ENCODE measurements at regions not wholly inside any gene's neighbourhood (a gene's known extent, or its start where the extent isn't known, plus 50 kb on each side); places are given as distances from the start of the nearest gene placed in this dataset.

DNA sequence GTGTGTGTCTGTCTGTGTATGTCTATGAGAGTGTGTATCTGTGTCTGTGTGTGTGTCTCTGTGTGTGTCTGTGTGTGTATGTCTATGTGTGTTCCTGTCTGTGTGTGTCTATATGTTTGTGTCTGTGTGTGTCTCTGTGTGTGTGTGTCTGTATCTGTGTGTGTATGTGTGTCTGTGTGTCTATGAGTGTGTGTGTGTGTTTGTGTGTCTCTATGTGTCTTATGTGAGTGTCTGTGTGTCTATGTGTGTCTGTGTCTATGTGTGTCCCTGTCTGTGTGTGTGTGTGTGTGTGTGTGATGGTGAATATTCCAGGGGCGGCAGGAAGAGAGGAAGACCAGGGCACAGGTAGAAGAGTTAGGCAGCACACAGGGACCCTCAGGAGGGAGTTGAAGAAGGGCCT, 173.2 kb downstream of the MYCN start:
- no peak overlapping the region for H3K27ac ChIP-seq
- TF ChIP-seq ZFX (IDR thresholded peaks at IDR 0.05; ENCODE audit: borderline replicate concordance): no peak
- TF ChIP-seq, protein P1, sequence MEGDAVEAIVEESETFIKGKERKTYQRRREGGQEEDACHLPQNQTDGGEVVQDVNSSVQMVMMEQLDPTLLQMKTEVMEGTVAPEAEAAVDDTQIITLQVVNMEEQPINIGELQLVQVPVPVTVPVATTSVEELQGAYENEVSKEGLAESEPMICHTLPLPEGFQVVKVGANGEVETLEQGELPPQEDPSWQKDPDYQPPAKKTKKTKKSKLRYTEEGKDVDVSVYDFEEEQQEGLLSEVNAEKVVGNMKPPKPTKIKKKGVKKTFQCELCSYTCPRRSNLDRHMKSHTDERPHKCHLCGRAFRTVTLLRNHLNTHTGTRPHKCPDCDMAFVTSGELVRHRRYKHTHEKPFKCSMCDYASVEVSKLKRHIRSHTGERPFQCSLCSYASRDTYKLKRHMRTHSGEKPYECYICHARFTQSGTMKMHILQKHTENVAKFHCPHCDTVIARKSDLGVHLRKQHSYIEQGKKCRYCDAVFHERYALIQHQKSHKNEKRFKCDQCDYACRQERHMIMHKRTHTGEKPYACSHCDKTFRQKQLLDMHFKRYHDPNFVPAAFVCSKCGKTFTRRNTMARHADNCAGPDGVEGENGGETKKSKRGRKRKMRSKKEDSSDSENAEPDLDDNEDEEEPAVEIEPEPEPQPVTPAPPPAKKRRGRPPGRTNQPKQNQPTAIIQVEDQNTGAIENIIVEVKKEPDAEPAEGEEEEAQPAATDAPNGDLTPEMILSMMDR (IDR thresholded peaks at IDR 0.05): no peak

DNA sequence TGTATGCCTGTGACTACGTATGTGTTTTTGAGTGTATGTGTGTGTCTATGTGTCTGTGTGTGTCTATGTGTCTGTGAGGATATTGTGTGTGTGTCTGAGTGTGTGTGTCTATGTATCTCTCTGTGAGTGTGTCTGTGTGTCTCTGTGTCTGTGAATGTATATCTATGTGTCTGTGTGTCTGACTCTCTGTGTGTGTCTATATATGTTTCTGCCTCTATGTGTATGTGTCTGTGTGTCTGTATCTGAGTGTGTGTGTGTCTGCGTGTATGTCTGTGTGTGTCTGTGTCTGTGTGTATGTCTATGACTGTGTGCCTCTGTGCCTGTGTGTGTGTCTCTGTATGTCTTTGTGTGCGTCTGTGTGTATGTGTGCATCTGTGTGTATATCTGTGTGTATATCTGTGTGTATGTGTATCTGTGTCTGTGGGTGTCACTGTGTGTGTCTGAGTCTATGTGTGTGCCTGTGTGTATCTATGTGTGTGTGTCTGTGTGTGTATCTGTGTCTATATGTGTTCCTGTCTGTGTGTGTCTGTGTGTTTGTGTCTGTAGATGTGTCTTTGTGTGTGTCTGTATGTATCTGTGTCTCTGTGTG, 172.7 kb downstream of the MYCN start:
- TF ChIP-seq, protein P1 (IDR thresholded peaks at IDR 0.05): no peak
- TF ChIP-seq ZFX (IDR thresholded peaks at IDR 0.05; ENCODE audit: borderline replicate concordance): no peak
- H3K27ac ChIP-seq: no peak overlapping the region

DNA sequence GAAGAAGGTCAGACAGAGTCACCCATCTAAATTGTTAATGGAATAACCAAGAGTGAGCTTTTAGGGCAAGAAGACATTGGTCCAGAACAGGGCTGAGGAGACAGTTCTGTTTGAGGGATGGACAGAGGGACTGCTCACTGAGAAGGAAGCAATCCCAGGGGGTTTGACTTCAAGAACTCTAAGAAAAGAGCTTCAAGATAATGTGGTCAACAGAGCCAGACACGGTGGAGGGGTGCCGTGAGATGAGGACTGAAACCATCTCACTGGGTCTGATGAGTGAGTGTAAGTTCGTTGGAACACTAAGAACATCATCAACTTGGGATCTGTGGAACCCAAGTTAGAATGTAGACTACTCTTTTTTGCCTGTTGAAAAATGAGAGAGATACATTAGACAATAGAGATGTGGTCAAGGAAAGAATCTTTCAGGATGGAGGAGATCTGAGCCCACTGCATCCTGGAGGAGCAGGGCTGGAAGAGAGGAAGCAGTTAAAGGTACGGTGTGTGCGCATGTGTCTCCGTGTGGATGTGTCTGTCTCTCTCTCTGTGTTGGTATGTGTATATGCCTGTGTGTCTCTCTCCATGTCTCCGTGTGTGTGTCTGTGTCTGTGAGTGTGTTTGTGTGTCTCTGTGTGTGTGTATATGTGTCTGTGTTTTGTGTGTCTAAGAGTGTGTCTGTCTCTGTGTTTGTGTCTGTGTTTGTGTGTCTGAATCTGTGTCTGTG, 172.1 kb downstream of the MYCN start:
- no peak for TF ChIP-seq ZFX (IDR thresholded peaks at IDR 0.05; ENCODE audit: borderline replicate concordance)
- TF ChIP-seq, protein P1 (IDR thresholded peaks at IDR 0.05): no peak
- no peak overlapping the region for H3K27ac ChIP-seq

DNA sequence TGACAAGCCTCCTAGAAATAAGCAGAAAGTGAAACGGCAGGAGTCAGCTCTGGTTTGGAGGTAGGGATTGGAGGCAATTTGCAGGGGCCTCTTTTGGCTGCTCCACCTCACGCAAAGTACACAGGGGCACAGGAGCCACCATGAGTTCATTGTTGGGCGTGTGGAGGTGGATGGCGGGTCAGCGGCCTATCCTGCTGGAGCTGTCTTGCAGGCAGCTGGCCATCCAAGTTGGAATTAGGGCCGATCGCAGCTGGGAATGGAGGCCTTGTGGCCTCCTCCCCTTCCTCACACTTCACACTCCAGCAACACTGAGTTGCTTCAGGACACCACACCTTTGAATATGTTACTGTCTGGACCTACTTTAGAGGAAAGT, 171.5 kb downstream of the MYCN start:
- no peak for TF ChIP-seq ZFX (IDR thresholded peaks at IDR 0.05; ENCODE audit: borderline replicate concordance)
- TF ChIP-seq, protein P1 (IDR thresholded peaks at IDR 0.05): no peak
- no peak overlapping the region for H3K27ac ChIP-seq

DNA sequence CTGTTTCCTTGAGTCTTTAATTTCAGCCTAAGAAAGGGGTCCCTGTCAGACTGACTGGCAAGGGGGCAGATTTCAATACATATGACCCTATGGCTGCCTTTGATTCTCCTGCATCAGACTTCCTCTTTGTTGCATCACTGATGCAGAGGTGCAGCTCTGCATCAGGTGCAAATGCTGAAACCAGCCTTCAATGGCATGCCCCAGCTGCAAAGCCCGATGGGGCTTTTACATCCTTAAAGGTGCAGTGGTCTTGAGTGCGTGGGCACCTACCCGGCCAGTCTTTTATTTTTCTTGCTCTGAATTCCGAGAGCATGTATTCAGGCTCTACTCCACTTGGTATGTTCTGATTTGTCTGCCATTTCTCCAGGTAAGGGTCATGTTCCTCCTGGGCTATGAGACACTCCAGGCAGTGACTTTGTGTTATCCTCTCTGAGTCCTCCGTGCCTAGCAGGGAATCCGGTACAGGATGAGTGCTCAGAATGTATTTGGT, 169.5 kb downstream of the MYCN start:
- TF ChIP-seq ZFX (IDR thresholded peaks at IDR 0.05; ENCODE audit: borderline replicate concordance): no peak
- TF ChIP-seq, protein P1 (IDR thresholded peaks at IDR 0.05): no peak

DNA sequence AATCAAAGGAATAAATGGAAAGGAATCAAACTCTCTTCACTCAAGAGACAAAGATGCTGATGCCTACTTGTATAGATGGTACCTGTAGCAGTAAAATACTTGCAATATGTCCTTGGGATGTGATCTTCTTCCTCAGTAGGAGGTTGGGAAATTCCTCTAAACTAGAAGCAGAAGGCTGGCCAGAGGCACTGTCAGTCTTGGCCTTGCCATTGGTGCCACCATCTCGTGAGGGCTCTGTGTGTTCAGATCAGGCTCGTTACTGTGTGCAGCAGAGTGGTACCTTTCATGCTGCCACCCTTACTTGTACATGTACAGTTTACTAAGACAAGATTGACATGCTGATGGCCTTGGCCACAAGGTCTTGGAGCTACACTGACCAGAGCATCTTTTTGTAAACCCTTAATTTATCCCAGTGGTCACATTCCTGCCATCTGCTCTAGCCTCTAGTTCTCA, 169.0 kb downstream of the MYCN start:
- TF ChIP-seq, protein P1 (IDR thresholded peaks at IDR 0.05): no peak
- no peak overlapping the region for H3K27ac ChIP-seq

More for the DNA sequence above, 169.5 kb downstream of the MYCN start:
- H3K27ac ChIP-seq: no peak overlapping the region

DNA sequence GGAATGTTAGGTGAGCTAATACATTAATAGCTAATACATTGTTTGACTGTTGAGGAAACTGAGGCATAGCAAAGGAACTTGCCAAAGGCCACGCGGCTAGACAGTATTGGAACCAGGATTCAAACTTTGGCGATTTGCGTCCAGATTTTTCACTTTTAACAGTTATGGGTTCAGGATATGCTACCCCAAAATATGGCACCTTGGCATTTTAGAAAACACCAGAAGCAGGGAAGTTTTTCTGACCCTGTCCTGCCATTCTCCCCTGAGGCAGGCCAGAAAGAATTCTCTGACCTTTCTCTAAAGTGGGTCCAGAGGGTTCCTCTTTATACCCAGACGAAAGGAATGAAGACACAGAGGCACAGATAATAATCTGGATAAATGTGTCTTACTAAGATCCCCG, 166.9 kb downstream of the MYCN start:
- TF ChIP-seq, protein P1 (IDR thresholded peaks at IDR 0.05): no peak
- no peak for TF ChIP-seq ZFX (IDR thresholded peaks at IDR 0.05; ENCODE audit: borderline replicate concordance)
- no peak overlapping the region for H3K27ac ChIP-seq

Data from 22Rv1 (cell line).